HG03442 (cell line): ENCODE measurements at regions not wholly inside any gene's neighbourhood (a gene's known extent, or its start where the extent isn't known, plus 50 kb on each side); places are given as distances from the start of the nearest gene placed in this dataset.
"Not testable (repeated sequence)": the region's sequence is repeated elsewhere in the genome, so short reads cannot be mapped to it uniquely, and the experiment has no call there.

Source experiments
- ATAC-seq: cut with Tn5 transposase; IDR thresholded peaks from one replicate; pipeline ENCODE4 v1.9.1; 2021; ENCODE audit warnings: mild to moderate bottlenecking, moderate library complexity; ENCODE audit not compliant: unreplicated experiment

DNA sequence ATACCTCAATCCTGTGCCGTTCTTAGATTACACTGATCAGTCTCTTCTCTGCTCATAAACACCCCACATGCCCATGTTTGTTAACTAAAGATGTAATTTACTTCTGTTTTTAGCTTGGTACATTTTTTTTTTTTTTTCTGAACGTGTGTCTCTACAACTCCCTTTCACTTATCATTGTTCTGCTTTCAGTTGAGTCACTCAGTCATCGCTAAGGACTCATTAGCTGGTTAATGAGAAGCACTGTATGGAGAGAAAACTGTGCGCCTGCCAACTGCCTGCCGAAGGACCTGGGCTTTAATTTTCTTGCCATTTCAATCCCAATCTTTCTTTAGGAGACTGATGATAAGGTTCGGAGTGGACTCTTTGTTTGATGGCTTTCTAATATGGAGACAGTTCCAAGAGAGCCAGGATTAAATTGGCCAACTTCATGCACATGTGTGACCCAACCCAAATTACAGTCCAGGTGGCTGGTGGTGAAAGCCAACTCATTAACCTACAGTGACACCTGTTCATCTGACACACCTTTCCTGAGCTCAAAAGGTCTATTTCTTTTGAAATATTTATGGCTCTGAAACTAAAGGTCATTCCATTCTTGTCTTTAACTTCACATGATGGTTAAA, 334.1 kb downstream of the BCKDHB start:
- no peak for ATAC-seq

DNA sequence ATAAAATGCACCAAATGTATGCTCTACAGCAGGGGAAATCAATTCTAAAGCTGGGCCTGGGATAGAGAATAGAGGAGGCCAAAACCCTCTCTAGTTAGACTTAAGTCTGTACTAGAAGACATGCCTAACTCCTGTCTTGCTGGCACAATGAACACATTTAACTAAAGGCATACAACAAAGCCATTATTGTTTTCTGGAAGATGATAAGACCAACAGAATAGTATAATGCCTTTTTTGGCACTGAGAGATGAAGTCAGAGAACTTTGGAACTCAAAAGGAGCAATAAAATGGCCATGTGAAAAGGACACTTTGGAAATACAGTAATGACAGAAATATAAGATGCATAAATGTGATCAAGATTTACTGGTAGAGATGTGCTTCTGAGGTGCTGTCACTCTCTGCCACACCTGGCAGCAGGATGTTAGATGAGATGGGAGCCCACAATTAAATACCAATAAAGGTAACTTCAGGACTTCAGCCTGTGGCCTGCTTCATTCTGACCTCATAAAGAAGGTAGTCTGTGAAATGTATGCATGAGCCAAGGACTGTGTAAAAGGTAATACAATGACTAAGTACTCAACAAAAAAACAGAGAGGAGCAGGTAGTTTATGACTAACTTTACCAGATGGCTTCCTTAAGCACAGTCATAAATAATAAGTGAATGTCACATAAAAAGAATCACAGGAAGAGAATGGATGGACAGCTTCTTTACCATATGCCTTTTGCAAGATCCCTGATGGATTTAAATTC, 333.4 kb downstream of the BCKDHB start:
- ATAC-seq, result no peak

DNA sequence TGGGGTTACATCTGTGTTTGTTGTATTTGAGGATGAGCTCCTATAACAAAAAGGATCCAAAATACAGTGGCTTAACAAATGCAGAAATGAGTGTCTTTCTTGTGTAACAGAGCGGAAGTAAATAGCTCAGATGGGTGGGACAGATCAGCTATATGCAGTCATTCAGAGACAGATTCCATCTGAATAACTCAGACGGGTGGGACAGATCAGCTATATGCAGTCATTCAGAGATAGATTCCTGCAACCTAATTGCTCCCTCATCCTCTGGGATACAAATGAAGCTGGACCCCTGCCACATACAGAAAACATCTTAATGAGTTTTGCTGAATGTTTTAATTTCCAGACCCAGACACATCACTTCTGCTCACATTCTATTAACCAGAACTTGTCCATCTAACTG, 332.3 kb downstream of the BCKDHB start:
- no peak for ATAC-seq

DNA sequence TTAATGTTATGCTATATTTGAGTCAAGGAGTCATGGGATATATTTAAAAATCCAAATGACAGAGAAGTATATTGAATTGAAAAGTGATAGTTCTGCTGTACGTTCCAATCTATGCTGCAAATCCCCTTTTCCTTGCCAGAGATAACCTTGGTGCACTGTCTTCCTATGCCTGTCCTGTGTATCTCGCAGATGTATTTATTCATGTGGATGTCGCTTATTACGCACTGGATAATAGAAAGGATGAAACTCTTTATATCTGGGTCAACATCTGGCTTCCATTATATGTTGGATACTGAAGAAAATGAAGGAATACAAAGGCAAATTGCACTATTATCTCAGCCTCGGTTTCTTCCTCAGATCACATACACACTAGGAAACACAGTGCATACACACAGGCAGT, 331.3 kb downstream of the BCKDHB start:
- no peak for ATAC-seq

DNA sequence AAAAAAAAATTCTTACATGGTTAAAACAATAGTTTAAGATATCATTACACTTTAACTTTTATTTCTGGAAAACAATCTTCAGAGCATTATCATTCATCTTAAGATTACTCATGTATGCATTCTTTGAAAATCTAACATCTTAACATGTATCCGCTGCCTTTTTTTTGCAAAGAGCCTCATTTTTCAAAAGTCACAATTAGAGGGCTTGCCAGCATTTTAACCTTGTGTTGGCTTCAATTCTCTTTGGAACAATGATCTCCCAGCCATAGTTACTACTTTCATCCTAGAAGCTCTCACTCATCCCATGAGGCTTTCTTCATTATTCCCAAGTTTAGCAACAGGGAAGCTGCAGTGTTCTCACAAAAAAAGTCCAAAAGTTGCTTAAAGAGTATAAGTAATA, 330.8 kb downstream of the BCKDHB start:
- ATAC-seq, result no peak

DNA sequence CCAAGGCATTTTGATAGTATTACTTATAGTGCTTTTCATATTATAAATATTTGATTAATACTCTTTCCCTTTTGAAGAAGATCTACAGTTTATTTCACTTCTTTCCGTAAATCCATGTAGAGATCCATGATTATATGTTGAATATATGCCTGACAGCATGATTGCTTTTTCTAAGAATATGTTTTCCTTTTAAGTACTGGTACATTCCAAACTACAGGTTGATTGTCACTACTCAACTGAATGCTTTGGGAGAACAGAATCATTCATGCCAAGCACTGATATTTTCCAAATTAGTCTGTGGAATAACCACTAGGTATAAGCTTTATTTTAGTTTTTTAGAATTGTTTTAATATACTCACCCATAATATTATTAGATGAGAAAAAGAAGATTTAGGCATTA, 330.2 kb downstream of the BCKDHB start:
- ATAC-seq, result no peak

DNA sequence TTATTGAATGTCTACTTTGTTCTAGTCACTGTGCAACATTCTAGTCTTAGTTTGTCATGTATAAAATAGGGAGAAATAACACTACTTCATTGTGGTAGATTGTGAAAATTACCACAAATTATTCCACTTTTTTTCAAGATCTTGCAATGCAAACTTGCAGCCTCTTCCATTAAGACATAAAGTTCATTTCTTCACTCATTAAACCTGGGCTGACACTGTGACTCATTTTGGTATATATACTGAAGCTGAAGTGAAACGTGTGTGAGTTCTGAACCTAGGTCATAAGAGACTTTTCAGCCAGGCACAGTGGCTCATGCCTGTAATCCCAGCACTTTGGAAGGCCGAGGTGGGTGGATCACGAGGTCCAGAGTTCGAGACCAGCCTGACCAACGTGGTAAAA, 329.0 kb downstream of the BCKDHB start:
- ATAC-seq, result no peak

DNA sequence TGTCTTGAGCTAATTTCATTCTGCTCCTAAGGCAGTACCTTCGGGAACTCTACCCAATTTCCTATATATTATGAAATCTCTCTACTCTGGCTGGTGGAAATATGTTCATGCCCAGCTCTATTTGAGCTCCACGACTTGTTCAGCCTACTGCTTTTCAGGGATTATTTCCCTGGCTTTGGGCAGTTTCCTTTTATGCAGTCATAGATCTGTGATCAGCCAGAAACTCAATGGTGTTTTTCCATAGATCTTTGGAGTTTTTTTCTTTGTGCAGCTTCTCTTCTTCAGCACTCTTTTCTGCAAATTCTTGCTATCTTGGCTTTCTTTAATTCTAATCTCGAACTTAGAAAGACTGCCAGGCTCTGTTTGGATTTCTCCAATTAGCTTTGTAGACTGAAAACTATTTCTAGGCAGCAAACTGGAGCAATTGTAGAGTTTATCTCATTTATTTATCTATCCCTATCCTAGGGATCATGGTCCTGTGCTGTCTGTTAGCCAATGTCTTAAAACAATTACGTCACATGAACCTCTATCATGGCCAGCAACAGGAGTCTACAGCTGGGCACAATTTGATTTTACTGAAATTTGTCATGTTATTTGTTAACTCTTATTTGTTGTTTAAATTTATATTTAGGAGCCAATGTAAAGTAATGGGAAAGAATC, 328.4 kb downstream of the BCKDHB start:
- ATAC-seq, result no peak

DNA sequence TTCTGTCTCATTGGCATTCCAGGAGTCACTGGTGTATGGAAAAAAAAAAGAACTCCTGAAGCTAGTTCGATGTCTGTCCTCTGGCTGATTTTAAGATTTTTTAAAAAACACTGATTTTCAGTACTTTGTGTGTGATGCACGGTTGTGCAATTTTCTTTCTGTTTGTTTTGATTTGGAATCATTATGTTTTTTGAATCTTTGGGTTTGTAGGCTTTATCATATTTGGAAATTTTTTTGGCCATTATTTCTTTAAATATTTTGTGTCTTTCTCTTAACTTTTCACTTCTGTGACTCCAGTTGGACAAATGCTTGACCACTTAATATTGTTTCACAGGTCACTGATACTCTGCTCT, 327.2 kb downstream of the BCKDHB start:
- no peak for ATAC-seq

DNA sequence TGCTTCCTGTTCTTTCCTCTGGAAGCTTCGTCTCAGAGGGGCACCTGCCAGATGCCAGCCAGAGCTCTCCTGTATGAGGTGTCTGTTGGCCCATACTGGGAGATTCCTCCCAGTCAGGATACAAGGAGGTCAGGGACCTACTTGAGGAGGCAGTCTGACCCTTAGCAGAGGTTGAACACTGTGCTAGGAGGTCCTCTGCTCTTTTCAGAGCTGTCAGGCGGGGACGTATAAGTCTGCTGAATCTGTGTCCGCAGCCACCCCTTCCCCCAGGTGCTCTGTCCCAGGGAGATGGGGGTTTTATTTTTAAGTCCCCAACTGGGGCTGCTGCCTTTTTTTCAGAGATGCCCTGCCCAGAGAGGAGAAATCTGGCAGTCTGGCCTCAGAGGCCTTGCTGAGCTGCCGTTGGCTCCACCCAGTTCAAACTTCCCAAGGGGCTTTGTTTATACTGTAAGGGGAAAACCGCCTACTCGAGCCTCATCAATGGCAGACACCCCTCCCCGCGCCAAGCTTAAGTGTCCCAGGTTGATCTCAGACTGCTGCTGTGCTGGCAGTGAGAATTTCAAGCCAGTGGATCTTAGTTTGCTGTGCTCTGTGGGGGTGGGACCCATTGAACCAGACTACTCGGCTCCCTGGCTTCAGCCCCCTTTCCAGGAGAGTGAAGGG, 326.7 kb downstream of the BCKDHB start:
- ATAC-seq, result no peak

DNA sequence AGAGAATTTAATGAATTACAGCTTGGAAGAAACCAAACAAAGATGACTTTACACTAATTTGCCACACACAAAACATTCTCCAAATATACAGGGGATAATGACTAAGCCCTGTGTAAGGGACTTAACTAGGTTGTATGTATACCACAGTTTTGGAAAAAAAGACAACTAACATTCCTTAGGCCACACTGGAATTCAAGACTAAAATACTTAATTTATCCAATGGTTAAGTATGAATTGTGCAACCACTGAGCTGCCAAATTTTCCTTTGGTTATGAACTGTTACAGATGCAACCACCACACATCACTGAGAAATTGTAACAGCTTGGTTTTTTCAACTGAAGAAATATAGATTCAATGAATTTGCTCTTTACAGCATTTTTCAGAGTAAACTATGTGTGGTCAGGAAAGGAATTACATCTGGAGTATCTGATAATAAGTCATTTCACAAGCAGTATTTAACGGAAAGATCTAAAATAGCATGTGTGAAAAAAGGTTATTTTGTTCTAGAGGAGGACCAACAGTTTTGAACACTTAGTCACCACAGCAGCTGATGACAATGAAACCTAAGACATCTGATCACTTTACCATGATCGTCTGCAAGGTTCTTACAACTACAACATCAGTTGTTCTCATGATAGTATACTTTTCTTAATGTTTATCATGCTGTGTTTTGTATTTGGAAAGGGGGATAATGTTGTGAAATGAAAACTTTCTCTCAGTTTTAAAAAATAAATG, 318.8 kb downstream of the BCKDHB start:
- no peak for ATAC-seq

DNA sequence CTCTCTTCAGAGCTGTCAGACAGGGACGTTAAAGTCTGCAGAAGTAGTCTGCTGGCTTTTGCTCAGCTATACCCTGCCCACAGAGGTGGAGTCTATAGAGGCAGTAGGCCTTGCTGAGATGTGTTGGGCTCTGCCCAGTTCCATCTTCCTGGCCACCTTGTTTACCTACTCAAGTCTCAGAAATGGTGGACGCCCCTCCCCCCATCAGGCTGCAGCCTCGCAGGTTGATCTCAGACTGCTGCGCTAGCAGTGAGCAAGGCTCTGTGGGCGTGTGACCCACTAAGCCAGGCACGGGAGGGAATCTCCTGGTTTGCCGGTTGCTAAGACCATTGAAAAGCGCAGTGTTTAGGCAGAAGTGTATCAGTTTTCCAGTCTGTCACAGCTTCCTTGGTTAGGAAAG, 305.0 kb downstream of the BCKDHB start:
- no peak for ATAC-seq

DNA sequence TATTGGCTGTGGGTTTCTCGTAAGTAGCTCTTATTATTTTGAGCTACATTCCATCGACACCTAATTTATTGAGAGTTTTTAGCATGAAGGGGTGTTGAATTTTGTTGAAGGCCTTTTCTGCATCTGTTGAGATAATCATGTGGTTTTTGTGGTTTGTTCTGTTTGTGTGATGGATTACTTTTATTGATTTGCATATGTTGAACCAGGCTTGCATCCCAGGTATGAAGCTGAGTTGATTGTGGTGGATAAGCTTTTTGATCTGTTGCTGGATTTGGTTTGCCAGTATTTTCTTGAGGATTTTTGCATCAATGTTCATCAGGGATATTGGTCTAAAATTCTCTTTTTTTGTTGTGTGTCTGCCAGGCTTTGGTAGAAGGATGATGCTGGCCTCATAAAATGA, 301.5 kb downstream of the BCKDHB start:
- not testable (repeated sequence) for ATAC-seq

DNA sequence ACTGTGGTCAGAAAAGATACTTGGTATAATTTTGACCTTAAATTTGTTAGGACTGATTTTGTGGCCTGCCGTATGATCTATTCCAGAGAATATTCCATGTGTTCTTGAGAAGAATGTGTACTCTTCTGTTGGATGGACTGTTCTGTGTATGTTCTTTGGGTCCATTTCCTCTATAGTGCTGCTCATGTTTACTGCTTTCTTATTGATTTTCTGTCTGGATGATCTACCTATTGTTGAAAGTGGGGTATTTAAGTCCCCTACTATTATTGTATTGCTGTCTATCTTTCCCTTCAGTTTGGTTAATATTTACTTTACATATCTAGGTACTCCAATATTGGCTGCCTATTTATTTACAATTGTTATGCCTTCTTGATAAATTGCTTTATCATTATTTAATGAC, 298.4 kb downstream of the BCKDHB start:
- no peak for ATAC-seq

DNA sequence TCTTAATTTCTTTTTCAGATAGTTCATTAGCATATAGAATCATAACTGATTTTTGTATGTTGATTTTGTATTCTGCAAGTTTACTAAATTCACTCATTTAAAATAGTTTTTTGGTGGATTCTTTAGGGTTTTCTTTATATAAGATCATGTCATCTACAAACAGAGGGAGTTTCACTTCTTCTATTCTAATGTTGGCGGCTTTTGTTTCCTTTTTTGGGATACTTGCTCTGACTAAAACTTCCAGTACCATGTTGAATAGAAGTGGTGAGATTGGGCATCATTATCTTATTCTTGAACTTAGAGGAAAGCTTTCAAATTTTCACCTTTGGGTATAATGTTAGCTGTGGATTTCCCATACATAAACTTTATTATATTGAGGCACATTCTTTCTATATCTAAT, 296.9 kb downstream of the BCKDHB start:
- no peak for ATAC-seq

DNA sequence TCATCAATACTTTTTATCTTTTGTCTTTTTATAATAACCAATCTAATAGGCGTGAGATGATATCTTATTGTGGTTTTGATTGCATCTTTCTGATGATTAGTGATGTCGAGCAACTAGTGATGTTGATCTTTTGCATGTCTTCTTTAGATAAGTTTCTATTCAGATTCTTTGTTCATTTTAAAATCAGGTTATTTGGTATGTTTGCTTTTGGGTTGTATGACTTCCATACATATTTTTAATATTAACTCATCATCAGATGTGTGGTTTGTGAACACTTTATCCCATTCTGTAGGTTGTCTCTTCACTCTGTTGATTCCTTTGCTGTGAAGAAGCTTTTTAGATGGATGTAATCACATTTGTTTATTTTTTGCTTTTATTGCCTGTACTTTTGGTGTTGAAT, 295.8 kb downstream of the BCKDHB start:
- ATAC-seq, result no peak
